ENCODE measurements at regions not wholly inside any gene's neighbourhood (a gene's known extent, or its start where the extent isn't known, plus 50 kb on each side); places are given as distances from the start of the nearest gene placed in this dataset.
"Not testable (repeated sequence)": the region's sequence is repeated elsewhere in the genome, so short reads cannot be mapped to it uniquely, and the experiment has no call there.

- no peak for DNase-seq (ENCODE audit: low read depth)
These were observed 102.7 kb downstream of the TMEM215 start for GRCh38 chr9:32886021-32886420.

- DNase-seq (ENCODE audit: low read depth): not testable (repeated sequence)
These were observed 106.9 kb downstream of the APTX start for GRCh38 chr9:32894485-32894884.

GRCh38 chr9:32899181-32899580 is 102.2 kb downstream of the APTX start:
- no peak for DNase-seq (ENCODE audit: low read depth)

- no peak for DNase-seq (ENCODE audit: low read depth)
These were observed 101.7 kb downstream of the APTX start for GRCh38 chr9:32899761-32900160.

- no peak for DNase-seq (ENCODE audit: low read depth)
These were observed 95.2 kb downstream of the APTX start for GRCh38 chr9:32906213-32906612.

GRCh38 chr9:32915802-32916201 is 85.6 kb downstream of the APTX start:
- DNase-seq (ENCODE audit: low read depth): no peak

GRCh38 chr9:32918628-32919027 is 82.8 kb downstream of the APTX start:
- no peak for DNase-seq (ENCODE audit: low read depth)
